NCI-H2171 treated with DMSO at 0.1 percent for 48 hours (cell line): ENCODE measurements at regions not wholly inside any gene's neighbourhood (a gene's known extent, or its start where the extent isn't known, plus 50 kb on each side); places are given as distances from the start of the nearest gene placed in this dataset.
A peak's percentile ranks its signal among the peaks of the same experiment; 100 is the strongest.
"Not testable (repeated sequence)": the region's sequence is repeated elsewhere in the genome, so short reads cannot be mapped to it uniquely, and the experiment has no call there.

Experiments used
- DNase-seq: peaks from one replicate; lab custom pipeline; 2025; lab: John Stamatoyannopoulos, UW

DNA sequence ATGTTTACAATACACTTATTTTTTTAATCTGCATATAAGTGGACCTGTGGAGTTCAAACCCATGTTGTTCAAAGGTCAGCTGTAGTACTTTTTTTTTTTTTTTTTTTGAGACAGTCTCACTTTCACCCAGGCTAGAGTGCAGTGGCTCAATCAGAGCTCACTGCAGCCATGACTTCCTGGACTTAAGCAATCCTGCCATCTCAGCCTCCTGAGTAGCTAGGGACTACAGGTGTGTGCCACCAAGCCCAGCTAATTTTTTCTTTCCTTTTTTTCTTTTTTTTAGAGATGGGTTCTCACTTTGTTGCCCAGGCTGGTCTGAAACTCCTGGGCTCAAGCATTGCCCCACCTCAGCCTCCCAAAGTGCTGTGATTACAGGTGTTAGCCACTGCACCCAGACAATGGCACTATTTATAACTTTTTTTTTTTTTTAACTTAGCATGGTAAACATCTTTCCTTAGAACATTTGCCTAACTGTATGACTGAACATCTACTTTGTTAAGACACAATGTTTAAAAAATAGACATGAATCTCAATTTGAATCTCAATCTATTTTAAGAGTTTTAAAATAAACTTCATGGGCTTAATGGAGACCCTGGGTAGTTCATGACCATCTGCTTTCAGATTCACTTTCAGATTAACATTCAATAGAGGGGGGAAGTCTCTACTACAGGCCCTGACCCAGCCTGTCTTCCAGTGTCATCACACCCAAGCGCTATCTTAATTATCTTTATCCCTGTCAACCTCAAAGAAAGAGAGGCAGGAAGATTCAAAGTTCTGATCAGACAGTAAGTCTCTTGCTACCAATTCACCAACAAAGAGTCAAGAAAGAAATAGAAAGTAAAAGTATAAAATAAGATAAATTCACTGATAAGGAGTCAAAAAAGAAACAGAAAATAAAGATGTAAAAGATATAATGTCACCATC lies 97.7 kb upstream of the DOCK9 start:
- DNase-seq, result no peak

- DNase-seq, result no peak
These were observed 100.3 kb upstream of the DOCK9 start for GRCh38 chr13:99078017-99078771.

DNA sequence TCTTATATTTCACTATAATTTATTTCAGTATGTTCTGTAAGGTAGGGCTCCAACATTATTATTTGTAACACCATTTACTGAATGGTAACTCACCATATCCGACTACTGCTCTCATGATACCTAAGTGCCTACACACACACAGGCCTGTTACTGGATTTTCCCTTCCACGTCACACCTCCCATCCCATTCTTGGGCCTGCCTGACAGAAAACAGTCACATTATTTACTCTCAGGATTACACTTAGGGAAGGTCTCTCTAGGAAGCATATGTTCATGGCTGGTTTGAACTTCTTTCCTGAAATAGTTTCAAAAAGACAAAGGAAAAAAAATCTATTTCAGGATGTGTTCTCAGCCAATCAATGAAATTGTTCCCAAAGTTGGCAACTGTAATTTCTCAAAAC lies 102.3 kb upstream of the DOCK9 start:
- DNase-seq, result no peak

GRCh38 chr13:99083981-99084380 lies 106.1 kb upstream of the DOCK9 start:
- no peak for DNase-seq

- no peak for DNase-seq
These were observed 107.4 kb upstream of the DOCK9 start for GRCh38 chr13:99085139-99085807.

GRCh38 chr13:99085808-99086266 lies 108.0 kb upstream of the DOCK9 start:
- DNase-seq, result no peak

GRCh38 chr13:99086267-99087097 lies 108.6 kb upstream of the DOCK9 start:
- peak; percentile 44 for DNase-seq

- peak; percentile 91 for DNase-seq
These were observed 109.5 kb upstream of the DOCK9 start for GRCh38 chr13:99087098-99087953.

DNA sequence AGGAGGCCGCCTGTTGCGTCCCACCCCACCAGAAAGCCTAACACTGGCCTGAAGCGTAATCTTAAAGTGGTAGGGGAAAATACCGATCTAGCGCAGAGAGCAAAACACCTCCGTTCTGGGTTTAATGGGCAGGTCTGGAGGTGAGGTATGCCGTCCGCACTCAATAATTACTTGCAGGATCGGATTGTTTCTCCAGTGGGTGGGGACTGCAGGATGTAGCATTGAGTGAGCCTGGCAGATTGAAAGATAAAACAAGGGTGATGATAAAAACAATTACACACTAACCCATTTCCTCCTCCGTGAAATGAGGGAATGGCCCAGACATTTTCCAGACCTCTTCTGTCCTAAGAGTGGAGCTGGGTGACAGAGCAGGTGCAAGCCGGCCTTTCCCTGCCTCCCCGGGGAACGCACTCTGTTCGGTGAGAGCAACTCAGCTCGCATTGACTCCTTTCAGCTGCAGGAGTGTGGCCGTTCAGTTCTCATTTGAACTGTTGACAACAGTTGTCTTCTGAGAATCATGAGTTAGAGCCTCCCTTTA lies 110.2 kb upstream of the DOCK9 start:
- peak; percentile 60 for DNase-seq

GRCh38 chr13:99093997-99094396 lies 106.7 kb upstream of the UBAC2 start:
- DNase-seq, result no peak

DNA sequence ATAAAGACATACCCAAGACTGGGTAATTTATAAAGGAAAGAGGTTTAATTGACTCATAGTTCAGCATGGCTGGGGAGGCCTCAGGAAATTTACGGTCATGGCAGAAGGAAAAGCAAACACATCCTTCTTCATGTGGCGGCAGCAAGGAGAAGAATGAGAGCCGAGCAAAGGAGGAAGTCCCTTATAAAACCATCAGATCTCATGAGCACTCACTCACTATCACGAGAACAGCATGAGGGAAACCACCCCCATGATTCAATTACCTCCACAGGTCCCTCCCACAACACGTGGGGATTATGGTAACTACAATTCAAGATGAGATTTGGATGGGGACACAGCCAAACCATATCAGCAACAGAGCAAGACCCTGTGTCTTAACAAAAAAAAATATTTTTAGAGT lies 98.8 kb upstream of the UBAC2 start:
- DNase-seq, result not testable (repeated sequence)

DNA sequence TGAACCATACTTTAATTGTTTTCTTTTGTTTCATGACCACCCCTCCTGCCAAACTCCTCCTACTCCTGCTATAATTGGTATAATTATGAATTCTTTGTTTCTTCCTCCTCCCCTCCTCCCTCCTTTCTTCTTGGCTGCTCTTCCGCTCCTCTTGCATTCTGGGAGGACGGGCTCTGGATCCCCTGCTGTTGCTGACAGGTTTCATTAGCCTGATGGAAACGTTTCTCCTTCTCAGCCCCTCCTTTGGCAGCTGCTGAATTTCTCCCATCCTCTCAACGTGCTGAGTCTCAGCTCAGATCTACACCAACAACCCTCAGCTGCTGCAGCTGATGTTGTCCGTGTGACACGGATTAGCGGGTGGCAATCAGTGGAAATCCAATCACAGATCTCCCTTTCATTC lies 97.1 kb upstream of the UBAC2 start:
- peak; percentile 92 for DNase-seq

DNA sequence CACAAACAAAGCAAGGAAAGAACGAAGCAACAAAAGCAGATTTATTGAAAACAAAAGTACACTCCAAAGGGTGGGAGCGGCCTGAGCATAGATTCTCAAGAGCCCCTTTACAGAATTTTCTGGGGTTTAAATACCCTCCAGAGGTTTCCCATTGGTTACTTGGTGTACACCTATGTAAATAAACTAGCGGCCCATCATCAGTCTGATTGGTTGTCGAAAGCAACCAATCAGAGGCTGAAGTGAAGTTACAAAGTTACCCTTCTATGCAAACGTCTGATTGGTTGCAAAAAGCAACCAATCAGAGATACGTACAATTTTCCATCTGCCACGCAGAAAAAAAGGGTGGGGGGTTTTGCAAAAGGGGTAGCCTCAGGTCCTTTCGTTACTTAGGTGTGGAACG lies 96.3 kb upstream of the UBAC2 start:
- no peak for DNase-seq

- DNase-seq, result no peak
These were observed 95.5 kb upstream of the UBAC2 start for GRCh38 chr13:99105160-99105559.

- DNase-seq, result no peak
These were observed 87.3 kb upstream of the UBAC2 start for GRCh38 chr13:99113351-99113750.

DNA sequence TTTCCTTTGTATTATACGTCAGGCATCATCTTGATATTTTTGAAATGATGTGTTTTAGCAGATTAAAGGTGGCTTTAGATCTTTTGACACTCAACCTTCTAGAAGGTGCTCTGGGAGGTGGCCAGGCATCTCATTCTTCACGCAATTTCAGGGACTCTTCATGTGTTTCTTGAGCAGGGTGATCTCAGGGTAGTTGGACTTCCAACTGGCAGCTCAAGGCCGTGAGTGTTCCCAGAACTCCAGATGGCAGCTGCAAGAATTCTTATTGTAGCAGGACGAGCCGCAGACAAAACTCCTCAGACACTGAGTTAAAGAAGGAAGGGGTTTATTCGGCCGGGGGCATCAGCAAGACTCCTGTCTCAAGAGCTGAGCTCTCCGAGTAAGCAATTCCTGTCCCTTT lies 82.5 kb upstream of the UBAC2 start:
- no peak for DNase-seq

DNA sequence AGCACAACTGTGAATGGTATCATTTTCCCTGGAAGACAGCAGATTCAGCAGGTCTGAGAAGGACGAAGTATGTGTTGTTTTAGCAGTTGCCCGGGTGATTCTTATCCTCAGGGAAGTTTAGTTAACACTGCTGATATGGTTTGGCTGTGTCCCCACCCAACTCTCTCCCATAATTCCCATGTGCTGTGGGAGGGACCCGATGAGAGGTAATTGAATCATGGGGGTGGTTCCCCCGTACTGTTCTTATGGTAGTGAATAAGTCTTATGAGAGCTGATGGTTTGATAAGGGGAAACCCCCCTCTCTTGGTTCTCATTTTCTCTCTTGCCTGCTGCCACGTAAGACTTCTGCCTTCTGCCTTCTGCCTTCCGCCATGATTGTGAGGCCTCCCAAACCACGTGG lies 81.0 kb upstream of the UBAC2 start:
- DNase-seq, result no peak

DNA sequence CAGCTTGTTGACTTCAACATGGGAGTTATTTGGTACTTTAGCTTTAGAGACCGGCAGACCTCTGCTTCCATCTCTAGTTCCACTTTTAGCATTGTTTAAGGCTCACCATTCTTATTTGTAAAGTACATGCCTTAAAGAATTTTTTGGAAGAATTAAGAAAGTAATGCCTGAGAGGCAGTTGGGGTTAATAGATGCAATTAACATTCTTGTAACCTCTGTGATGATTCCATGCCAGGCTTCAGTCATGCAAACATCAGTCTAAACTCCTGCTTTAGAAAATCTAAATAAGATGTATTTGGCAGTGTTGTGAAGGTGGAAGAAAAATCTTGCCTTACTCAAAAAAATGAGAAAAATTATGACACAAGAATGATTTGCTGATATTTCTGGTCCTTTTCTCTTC lies 79.9 kb upstream of the UBAC2 start:
- DNase-seq, result no peak

DNA sequence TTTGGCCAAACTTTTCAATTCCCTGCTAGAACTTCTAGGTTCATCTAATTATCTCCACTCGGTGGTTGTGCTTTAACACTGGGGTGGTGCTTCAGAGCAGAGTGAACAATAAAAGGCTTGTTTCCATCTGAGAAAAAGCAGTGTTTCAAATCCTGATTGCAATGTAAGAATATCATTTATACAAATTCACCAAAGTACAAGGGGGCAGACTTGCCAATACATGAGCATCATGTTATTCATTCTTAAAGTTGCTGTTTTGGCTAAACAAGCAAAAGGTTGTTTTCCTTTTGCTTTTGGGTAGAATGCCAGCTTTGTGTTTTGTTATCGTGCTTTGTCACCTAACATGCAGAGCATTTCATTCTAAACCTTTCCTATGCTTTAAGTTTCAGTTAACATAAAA lies 78.5 kb upstream of the UBAC2 start:
- no peak for DNase-seq
